ENCODE measurements at regions not wholly inside any gene's neighbourhood (a gene's known extent, or its start where the extent isn't known, plus 50 kb on each side); places are given as distances from the start of the nearest gene placed in this dataset.
"Not testable (repeated sequence)": the region's sequence is repeated elsewhere in the genome, so short reads cannot be mapped to it uniquely, and the experiment has no call there.

DNA sequence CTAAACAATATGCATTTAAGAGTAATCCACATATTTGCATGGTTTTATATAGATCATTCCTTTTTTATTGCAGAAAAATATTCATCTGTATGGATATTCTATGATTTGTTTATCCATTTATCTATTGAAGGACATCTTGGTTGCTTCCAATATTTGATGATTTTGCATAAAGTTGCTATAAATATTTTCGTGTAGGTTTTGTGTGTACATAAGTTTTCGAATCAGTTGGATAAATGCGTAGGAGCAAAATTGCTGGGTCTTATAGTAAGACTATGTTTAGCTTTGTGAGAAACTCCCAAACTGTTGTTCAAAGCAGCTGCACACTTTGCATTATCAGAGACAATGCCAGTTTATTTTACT lies 971.2 kb downstream of the DIPK2A start:
- intact Hi-C loops (cut with DNase I, micrococcal nuclease) = no loop called here
- Mint-ChIP-seq H3K36me3 (ENCODE audit: low read depth) (no peaks in the 10 kb centered on the region), H3K4me1 (no peaks in the 10 kb centered on the region), H3K27me3 (no peaks in the 10 kb centered on the region), H3K27ac (no peak overlapping the region), H3K9me3 (ENCODE audit: low read depth) (peaks cover 6% of the 10 kb centered on the region), H3K4me3 (no peak overlapping the region)
- CTCF ChIA-PET = no interaction called here
- POLR2A ChIA-PET = no interaction called here
- ATAC-seq = no peak
- no peak for DNase-seq

DNA sequence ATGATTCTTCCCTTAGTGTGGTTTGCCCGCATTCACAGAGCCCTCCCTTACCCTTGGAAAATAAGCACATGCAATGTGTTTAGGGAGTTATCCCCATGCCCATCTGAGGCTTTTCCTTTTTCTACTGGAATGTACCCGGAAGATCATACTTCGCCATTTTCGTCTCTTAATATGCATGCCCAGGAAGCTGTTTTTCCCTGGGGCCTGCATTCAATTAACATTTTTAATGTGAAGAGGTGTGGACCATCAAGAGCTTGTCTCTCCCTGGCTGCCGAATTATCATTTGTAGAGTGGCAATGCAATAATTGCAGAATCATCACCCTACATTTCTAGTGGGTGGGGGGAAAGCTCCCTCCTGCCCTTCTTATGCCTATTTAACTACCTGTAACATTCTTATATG lies 976.3 kb downstream of the DIPK2A start:
- no peak for ATAC-seq
- H3K36me3 Mint-ChIP-seq (ENCODE audit: low read depth) = no peaks in the 10 kb centered on the region
- H3K27ac Mint-ChIP-seq = no peak overlapping the region
- ChIA-PET CTCF (no interaction called here), POLR2A (no interaction called here)
- peaks cover 6% of the 10 kb centered on the region for H3K9me3 Mint-ChIP-seq (ENCODE audit: low read depth)
- H3K4me3 Mint-ChIP-seq = no peak overlapping the region
- intact Hi-C loops (cut with DNase I, micrococcal nuclease) = no loop called here
- H3K27me3 Mint-ChIP-seq = no peaks in the 10 kb centered on the region
- DNase-seq = no peak
- H3K4me1 Mint-ChIP-seq = no peaks in the 10 kb centered on the region

DNA sequence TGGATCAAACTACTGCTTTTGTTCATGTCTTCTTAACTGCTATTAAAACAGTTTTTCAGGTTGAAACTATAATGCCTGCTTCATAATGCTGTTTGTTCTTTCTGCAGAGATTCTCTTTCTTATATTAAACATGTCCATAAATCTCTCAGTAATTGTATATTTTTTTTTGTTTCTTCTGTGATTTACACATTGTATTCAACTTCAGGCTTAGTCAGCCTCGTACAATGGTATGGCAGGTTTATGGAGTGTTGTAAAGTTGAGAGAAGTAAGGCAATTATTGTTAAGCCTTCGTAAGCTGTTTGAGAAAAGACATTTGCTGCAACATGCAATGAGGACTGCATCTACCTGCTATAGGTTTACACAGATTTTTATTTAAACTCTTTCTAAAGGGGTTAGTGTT lies 977.1 kb downstream of the DIPK2A start:
- no peak for DNase-seq

DNA sequence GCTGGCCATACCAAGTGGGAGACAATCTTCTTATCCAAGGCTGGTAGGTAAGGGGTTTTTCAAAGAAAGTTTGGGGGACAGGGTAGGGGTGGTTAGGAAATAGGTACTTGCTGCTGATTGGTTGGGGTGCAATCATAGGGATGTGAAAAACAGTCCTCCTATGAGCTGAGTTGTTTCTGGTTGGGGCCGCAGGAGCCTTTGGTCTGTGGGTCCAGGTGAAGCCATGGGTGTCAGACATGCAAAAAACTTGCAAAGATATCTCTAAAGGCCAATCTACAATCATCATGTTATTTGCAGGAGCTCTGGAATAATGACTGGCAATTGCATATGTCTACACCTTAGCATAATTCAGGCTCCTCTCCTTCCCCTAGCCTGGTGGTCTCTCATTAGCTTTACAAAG lies 982.3 kb downstream of the DIPK2A start:
- intact Hi-C loops (cut with DNase I, micrococcal nuclease) = no loop called here
- DNase-seq (no peak), ATAC-seq (no peak)
- no peaks in the 10 kb centered on the region for H3K27me3 Mint-ChIP-seq
- no peaks in the 10 kb centered on the region for H3K9me3 Mint-ChIP-seq (ENCODE audit: low read depth)
- ChIA-PET POLR2A (no interaction called here), CTCF (no interaction called here)
- no peaks in the 10 kb centered on the region for H3K4me1 Mint-ChIP-seq
- H3K36me3 Mint-ChIP-seq (ENCODE audit: low read depth) = no peaks in the 10 kb centered on the region
- no peak overlapping the region for H3K27ac Mint-ChIP-seq
- H3K4me3 Mint-ChIP-seq = no peak overlapping the region

More for the DNA sequence above, 977.1 kb downstream of the DIPK2A start:
- no peaks in the 10 kb centered on the region for H3K4me1 Mint-ChIP-seq
- no peaks in the 10 kb centered on the region for H3K36me3 Mint-ChIP-seq (ENCODE audit: low read depth)
- no peak overlapping the region for H3K27ac Mint-ChIP-seq
- peaks cover 6% of the 10 kb centered on the region for H3K9me3 Mint-ChIP-seq (ENCODE audit: low read depth)
- POLR2A ChIA-PET = no interaction called here
- CTCF ChIA-PET = no interaction called here
- H3K27me3 Mint-ChIP-seq = no peaks in the 10 kb centered on the region
- H3K4me3 Mint-ChIP-seq = no peak overlapping the region
- intact Hi-C loops (cut with DNase I, micrococcal nuclease) = no loop called here
- ATAC-seq = no peak

DNA sequence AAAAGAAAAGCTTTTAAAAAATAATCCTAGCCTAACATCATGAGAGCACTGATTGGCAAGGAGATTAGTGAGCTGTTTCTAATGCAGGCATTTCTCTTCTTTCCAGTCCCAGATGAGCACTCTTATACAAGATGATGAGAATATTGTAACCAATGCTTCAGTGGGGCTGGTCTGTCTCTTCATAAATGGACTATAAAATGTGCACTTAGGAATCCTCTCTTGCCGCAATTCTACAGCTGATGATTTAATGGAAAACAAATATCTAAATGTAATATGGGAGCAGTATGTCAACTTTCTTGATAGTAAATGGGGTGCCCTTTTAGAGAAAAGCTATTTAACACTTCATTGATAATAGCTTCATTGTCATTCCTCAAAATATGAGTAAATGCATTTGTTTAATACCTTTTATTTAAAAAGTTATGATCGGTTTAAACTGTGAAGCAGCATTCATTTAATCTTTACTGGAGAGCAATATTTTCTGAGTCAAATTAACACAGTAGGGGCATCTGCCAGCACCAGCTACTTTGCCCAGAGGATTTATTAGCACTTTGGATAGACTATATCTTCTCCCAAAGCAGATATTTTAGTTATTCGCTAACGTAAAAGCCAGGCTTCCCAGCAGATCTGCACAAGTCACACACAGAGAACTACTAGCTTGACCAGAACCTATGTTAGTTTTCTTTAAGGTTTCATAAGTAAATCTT lies 985.9 kb downstream of the DIPK2A start:
- Mint-ChIP-seq H3K36me3 (ENCODE audit: low read depth) (no peaks in the 10 kb centered on the region), H3K27ac (no peak overlapping the region), H3K4me1 (no peaks in the 10 kb centered on the region), H3K9me3 (ENCODE audit: low read depth) (no peaks in the 10 kb centered on the region), H3K4me3 (no peak overlapping the region), H3K27me3 (no peaks in the 10 kb centered on the region)
- ChIA-PET CTCF (no interaction called here), POLR2A (no interaction called here)
- ATAC-seq (no peak), DNase-seq (no peak)
- intact Hi-C loops (cut with DNase I, micrococcal nuclease) = no loop called here

DNA sequence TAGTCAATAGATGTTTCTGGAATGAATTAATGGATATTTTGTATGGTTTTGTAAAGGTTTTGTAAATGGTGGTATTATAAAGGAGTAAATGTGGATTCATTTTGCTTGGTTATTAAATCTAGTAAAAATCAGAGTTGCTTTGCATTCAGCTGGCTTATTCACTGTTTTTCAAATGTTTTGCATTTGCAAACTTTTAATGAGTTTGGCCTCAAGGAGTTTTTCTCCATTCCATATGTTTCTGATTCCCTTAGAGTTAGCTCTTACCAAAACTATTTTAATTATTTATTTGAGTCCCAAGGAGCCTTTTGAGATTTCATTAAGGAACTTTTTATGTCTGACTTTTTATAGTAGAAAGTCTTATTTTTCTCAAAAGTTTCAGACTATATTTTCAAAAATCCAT lies 992.2 kb downstream of the DIPK2A start:
- H3K27ac Mint-ChIP-seq = no peak overlapping the region
- no peak overlapping the region for H3K4me3 Mint-ChIP-seq
- no peaks in the 10 kb centered on the region for H3K9me3 Mint-ChIP-seq (ENCODE audit: low read depth)
- DNase-seq (no peak), ATAC-seq (no peak)
- intact Hi-C loops (cut with DNase I, micrococcal nuclease) = no loop called here
- no peaks in the 10 kb centered on the region for H3K27me3 Mint-ChIP-seq
- POLR2A ChIA-PET = no interaction called here
- no peaks in the 10 kb centered on the region for H3K4me1 Mint-ChIP-seq
- CTCF ChIA-PET = no interaction called here
- no peaks in the 10 kb centered on the region for H3K36me3 Mint-ChIP-seq (ENCODE audit: low read depth)

DNA sequence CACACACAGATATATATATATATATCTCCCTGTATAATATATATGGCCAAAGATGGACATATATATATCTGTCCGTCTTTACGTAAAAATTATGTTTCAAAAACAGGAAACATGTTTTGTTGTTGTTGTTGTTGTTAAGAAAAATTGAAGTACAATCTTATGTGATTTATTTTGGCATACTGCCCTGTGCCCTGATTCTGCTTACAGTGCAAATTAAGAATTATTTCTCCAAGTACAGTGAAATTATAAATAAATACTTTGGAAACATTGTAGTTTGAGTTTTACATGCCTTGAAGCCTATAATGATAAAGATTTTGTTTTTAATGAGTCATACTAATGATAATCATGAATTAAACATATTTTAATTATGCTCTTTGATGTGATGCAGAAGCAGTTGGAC lies 994.9 kb downstream of the DIPK2A start:
- ChIA-PET POLR2A (no interaction called here), CTCF (no interaction called here)
- intact Hi-C loops (cut with DNase I, micrococcal nuclease) = no loop called here
- Mint-ChIP-seq H3K27ac (no peak overlapping the region), H3K9me3 (ENCODE audit: low read depth) (no peaks in the 10 kb centered on the region), H3K27me3 (no peaks in the 10 kb centered on the region), H3K4me3 (no peak overlapping the region), H3K36me3 (ENCODE audit: low read depth) (no peaks in the 10 kb centered on the region), H3K4me1 (no peaks in the 10 kb centered on the region)
- DNase-seq = no peak
- ATAC-seq = no peak

DNA sequence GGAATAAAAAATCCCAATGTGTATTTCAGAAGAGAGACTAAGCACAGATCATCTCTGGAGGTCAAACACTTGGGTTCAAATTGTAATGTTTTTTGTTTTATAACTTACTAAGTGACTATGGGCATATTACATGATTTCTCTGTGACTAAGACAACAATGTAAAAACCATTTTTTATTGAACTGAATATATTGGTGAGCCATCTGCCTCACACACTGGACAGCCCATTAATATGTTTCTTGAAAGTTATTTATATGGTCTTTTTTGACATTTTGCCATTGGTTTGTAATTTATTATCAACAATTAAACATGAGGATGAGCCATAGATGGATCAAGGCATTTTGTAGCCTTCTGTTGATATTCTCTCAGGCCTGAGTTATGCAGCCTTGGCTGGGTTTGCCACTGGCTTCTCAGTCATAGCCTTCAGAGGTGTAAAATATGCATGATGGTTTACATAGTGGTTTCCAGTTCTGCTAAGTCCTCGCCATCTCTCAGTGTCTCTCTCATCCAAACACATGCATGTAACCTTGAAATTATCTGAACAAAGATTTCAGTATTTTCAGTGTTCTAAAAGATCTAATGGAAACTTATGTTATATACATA lies 997.2 kb downstream of the DIPK2A start:
- ATAC-seq = no peak
- no peaks in the 10 kb centered on the region for H3K36me3 Mint-ChIP-seq (ENCODE audit: low read depth)
- ChIA-PET POLR2A (no interaction called here), CTCF (no interaction called here)
- intact Hi-C loops (cut with DNase I, micrococcal nuclease) = no loop called here
- H3K9me3 Mint-ChIP-seq (ENCODE audit: low read depth) = no peaks in the 10 kb centered on the region
- no peaks in the 10 kb centered on the region for H3K27me3 Mint-ChIP-seq
- no peaks in the 10 kb centered on the region for H3K4me1 Mint-ChIP-seq
- H3K4me3 Mint-ChIP-seq = no peak overlapping the region
- no peak overlapping the region for H3K27ac Mint-ChIP-seq
- DNase-seq = no peak

DNA sequence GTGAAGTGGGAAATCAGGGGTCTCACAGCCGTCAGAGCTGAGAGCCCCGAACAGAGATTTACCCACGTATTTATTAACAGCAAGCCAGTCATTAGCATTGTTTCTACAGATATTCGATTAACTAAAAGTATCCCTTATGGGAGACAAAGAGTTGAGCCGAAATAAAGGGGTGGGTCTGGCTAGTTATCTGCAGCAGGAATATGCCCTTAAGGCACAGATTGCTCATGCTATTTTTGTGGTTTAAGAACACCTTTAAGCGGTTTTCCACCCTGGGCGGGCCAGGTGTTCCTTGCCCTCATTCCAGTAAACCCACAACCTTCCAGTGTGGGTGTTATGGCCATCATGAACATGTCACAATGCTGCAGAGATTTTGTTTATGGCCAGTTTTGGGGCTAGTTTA lies 1012.9 kb downstream of the DIPK2A start:
- CTCF ChIA-PET; DNase-seq; ATAC-seq; H3K4me3 Mint-ChIP-seq; H3K27me3 Mint-ChIP-seq; H3K9me3 Mint-ChIP-seq (ENCODE audit: low read depth); POLR2A ChIA-PET; H3K36me3 Mint-ChIP-seq (ENCODE audit: low read depth); H3K4me1 Mint-ChIP-seq; H3K27ac Mint-ChIP-seq; intact Hi-C loops (cut with DNase I, micrococcal nuclease): not testable (repeated sequence)

DNA sequence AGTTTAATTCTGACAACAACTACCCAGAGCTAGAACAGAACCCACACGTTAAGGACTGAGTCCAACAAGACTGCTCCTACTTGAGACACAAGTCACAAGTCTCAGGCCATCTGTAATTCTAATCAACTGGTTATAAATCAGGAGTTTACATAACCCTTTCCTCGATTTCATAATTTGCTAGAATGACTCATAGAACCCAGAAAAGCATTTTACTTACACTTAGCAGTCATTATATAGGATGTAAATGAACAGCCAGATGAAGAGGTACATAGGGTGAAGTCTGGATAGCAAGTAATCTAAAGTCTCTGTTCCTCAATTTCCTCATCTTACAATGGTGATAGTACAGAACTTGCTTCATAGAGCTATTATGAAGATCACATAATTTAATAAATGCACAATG lies 1018.2 kb downstream of the DIPK2A start:
- no peaks in the 10 kb centered on the region for H3K27me3 Mint-ChIP-seq
- H3K4me1 Mint-ChIP-seq = no peaks in the 10 kb centered on the region
- H3K9me3 Mint-ChIP-seq (ENCODE audit: low read depth) = peaks cover 5% of the 10 kb centered on the region
- intact Hi-C loops (cut with DNase I, micrococcal nuclease) = no loop called here
- no peaks in the 10 kb centered on the region for H3K36me3 Mint-ChIP-seq (ENCODE audit: low read depth)
- H3K4me3 Mint-ChIP-seq = no peak overlapping the region
- CTCF ChIA-PET = no interaction called here
- POLR2A ChIA-PET = no interaction called here
- no peak overlapping the region for H3K27ac Mint-ChIP-seq
- DNase-seq = no peak
- no peak for ATAC-seq

DNA sequence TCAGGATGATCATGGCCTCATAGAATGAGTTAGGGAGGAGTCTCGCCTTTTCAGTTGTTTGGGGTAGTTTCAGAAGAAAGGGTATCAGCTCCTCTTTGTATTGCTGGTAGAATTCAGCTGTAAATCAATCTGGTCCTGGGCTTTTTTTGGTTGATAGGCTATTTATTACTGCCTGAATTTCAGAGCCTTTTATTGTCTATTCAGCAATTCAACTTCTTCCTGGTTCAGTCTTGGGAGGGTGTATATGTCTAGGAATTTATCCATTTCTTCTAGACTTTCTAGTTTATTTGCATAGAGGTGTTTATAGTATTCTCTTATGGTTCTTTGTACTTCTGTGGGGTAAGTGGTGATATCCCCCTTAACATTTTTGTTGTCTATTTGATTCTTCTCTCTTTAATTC lies 1024.2 kb downstream of the DIPK2A start:
- CTCF ChIA-PET = no interaction called here

DNA sequence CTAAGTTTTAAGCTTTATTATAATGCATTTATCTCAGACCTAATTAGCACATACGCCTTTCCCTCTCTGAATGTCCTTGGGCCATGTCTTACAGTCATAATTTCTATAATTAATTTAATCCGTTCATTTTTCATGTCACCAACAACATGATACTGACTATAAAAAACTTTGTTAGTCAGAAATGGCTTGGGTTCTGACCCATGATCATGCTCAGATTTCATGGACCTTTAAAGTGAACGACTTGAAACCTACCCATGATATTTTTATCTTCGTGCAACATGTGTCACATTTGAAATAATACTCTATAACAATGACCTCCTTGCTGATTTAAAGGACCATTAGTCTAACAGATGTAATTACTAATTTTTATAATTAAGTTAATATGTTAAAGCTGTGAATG lies 1033.8 kb downstream of the DIPK2A start:
- DNase-seq (no peak), ATAC-seq (no peak)
- Mint-ChIP-seq H3K27ac (no peak overlapping the region), H3K4me3 (no peak overlapping the region), H3K36me3 (ENCODE audit: low read depth) (no peaks in the 10 kb centered on the region), H3K4me1 (no peaks in the 10 kb centered on the region), H3K9me3 (ENCODE audit: low read depth) (no peaks in the 10 kb centered on the region), H3K27me3 (no peaks in the 10 kb centered on the region)
- intact Hi-C loops (cut with DNase I, micrococcal nuclease) = no loop called here
- ChIA-PET CTCF (no interaction called here), POLR2A (no interaction called here)

More for the DNA sequence above, 1024.2 kb downstream of the DIPK2A start:
- no peak for ATAC-seq
- Mint-ChIP-seq H3K4me3 (no peak overlapping the region), H3K36me3 (ENCODE audit: low read depth) (no peaks in the 10 kb centered on the region), H3K4me1 (no peaks in the 10 kb centered on the region), H3K27ac (no peak overlapping the region), H3K9me3 (ENCODE audit: low read depth) (peaks cover 7% of the 10 kb centered on the region), H3K27me3 (no peaks in the 10 kb centered on the region)
- intact Hi-C loops (cut with DNase I, micrococcal nuclease) = no loop called here
- POLR2A ChIA-PET = no interaction called here
- no peak for DNase-seq

DNA sequence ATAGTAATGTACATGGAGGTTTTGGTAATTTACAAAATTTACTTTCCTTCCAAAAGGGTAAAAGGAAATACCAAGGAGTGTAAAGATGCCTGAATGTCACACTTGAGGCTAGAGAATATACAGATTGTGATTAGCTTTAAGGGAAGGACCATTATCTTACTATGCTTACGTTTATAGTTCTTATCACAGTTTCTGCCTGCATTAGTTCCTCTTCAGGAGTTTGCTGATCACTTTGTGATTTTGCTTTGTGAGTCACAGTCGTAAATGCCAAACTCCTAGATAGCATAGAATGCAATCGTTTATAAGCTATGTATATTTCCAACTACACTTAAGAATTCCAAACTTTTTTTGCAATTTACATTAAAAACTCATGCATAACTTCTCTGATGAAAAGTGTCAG lies 1034.6 kb downstream of the DIPK2A start:
- Mint-ChIP-seq H3K27ac (no peak overlapping the region), H3K9me3 (ENCODE audit: low read depth) (no peaks in the 10 kb centered on the region), H3K36me3 (ENCODE audit: low read depth) (no peaks in the 10 kb centered on the region), H3K27me3 (no peaks in the 10 kb centered on the region), H3K4me1 (no peaks in the 10 kb centered on the region), H3K4me3 (no peak overlapping the region)
- no peak for DNase-seq
- POLR2A ChIA-PET = no interaction called here
- CTCF ChIA-PET = interaction anchor here (0.6 kb wide), 1 partner anchor 241 kb away, joined by 3 read pairs; no protein-coding TSS in a partner anchor
- intact Hi-C loops (cut with DNase I, micrococcal nuclease) = no loop called here
- ATAC-seq = no peak

All from activated CD4-positive, alpha-beta T cell treated with anti-CD3 and anti-CD28 coated beads for 36 hours (primary cell).